ENCODE measurements at regions not wholly inside any gene's neighbourhood (a gene's known extent, or its start where the extent isn't known, plus 50 kb on each side); places are given as distances from the start of the nearest gene placed in this dataset.
"Not testable (repeated sequence)": the region's sequence is repeated elsewhere in the genome, so short reads cannot be mapped to it uniquely, and the experiment has no call there.

DNA sequence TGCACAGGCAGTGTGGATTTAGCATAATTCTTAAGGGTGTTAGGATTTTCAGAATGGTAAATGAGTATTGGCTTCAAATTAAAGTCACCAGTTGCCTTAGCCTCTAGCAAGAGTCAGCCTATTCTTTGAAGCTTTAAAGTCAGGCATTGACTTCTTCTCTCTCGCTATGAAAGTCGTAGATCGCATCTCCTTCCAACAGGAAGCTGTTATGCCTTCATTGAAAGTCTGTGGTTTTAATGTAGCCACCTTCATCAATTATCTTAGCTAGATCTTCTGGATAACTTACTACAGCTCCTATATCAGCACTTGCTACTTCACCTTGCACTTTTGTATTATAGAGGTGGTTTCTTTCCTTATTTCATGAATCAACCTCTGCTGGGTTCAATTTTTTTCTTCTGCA, 320.2 kb downstream of the PTPRC start:
- no peak for DNase-seq (ENCODE audit: low spot score)
- H3K9ac ChIP-seq (ENCODE audit: low read depth, low read length, poor library complexity) = no peak overlapping the region
- H3K4ac ChIP-seq (ENCODE audit: low read length) = no peak overlapping the region
- WGBS, 2 donors (ENCODE audit: extremely low coverage in 2 of 2, insufficient read length in 2 of 2, insufficient replicate concordance in 1 of 2) = no CpG with 5 or more reads among the region's 3 CpGs
- peak overlapping the region; percentile 44 for H2AFZ ChIP-seq (ENCODE audit: low read length)
- H3K14ac ChIP-seq (ENCODE audit: low read length) = no peak overlapping the region
- H2BK120ac ChIP-seq (ENCODE audit: low read depth, low read length) = no peak overlapping the region
- H4K8ac ChIP-seq (ENCODE audit: low read depth, low read length) = no peak overlapping the region
- no peaks in the 10 kb centered on the region for H3K9me3 ChIP-seq (replicated peaks in 1 of 2; ENCODE audit: control insufficient read depth in 2 of 2, insufficient read depth in 1 of 2, low read depth in 1 of 2, low read length in 2 of 2)
- H3K79me1 ChIP-seq (ENCODE audit: low read depth, low read length) = no peaks in the 10 kb centered on the region
- H4K91ac ChIP-seq (ENCODE audit: low read depth, low read length, poor library complexity) = no peak overlapping the region
- H2BK5ac ChIP-seq (ENCODE audit: low read length) = no peak overlapping the region
- H3K18ac ChIP-seq (ENCODE audit: low read length) = no peak overlapping the region
- no peak overlapping the region for H2BK12ac ChIP-seq (ENCODE audit: low read length)
- H3K27me3 ChIP-seq (ENCODE audit: control insufficient read depth in 3 of 3, insufficient read depth in 3 of 3, low read depth in 1 of 3, low read length in 3 of 3) = no peaks in the 10 kb centered on the region
- H3K4me3 ChIP-seq (ENCODE audit: low read length in 2 of 2) = no peak overlapping the region
- H3K4me2 ChIP-seq (ENCODE audit: insufficient read depth, low read length, poor library complexity, severe bottlenecking) = no peak overlapping the region
- no peak overlapping the region for H2AK5ac ChIP-seq (ENCODE audit: low read depth, low read length)
- H3K4me1 ChIP-seq (ENCODE audit: control insufficient read depth in 2 of 2, insufficient read depth in 1 of 2, low read depth in 1 of 2, low read length in 2 of 2) = no peaks in the 10 kb centered on the region
- no peak overlapping the region for H3K27ac ChIP-seq (replicated peaks; ENCODE audit: low read length)
- H3K36me3 ChIP-seq (replicated peaks in 1 of 2; ENCODE audit: control insufficient read depth in 2 of 2, insufficient read depth in 2 of 2, low read length in 2 of 2) = no peaks in the 10 kb centered on the region
- no peak overlapping the region for H2BK15ac ChIP-seq (ENCODE audit: low read length)
- H3K23ac ChIP-seq (ENCODE audit: low read depth, low read length, poor library complexity) = no peak overlapping the region

- H3K9ac ChIP-seq (ENCODE audit: low read depth, low read length, poor library complexity) = no peak overlapping the region
- no peak overlapping the region for H3K4ac ChIP-seq (ENCODE audit: low read length)
- H3K23ac ChIP-seq (ENCODE audit: low read depth, low read length, poor library complexity) = no peak overlapping the region
- H4K8ac ChIP-seq (ENCODE audit: low read depth, low read length) = no peak overlapping the region
- H3K18ac ChIP-seq (ENCODE audit: low read length) = no peak overlapping the region
- H3K4me3 ChIP-seq (ENCODE audit: low read length in 2 of 2) = no peak overlapping the region
- no CpG with 5 or more reads among the region's 2 CpGs for WGBS, 2 donors (ENCODE audit: extremely low coverage in 2 of 2, insufficient read length in 2 of 2, insufficient replicate concordance in 1 of 2)
- H3K9me3 ChIP-seq (replicated peaks in 1 of 2; ENCODE audit: control insufficient read depth in 2 of 2, insufficient read depth in 1 of 2, low read depth in 1 of 2, low read length in 2 of 2) = no peaks in the 10 kb centered on the region
- no peak overlapping the region for H3K14ac ChIP-seq (ENCODE audit: low read length)
- H2AK5ac ChIP-seq (ENCODE audit: low read depth, low read length) = no peak overlapping the region
- H3K27ac ChIP-seq (replicated peaks; ENCODE audit: low read length) = no peak overlapping the region
- no peaks in the 10 kb centered on the region for H3K4me1 ChIP-seq (ENCODE audit: control insufficient read depth in 2 of 2, insufficient read depth in 1 of 2, low read depth in 1 of 2, low read length in 2 of 2)
- no peak overlapping the region for H2BK120ac ChIP-seq (ENCODE audit: low read depth, low read length)
- H3K36me3 ChIP-seq (replicated peaks in 1 of 2; ENCODE audit: control insufficient read depth in 2 of 2, insufficient read depth in 2 of 2, low read length in 2 of 2) = no peaks in the 10 kb centered on the region
- H2BK15ac ChIP-seq (ENCODE audit: low read length) = no peak overlapping the region
- H3K79me1 ChIP-seq (ENCODE audit: low read depth, low read length) = no peaks in the 10 kb centered on the region
- H2BK12ac ChIP-seq (ENCODE audit: low read length) = no peak overlapping the region
- DNase-seq (ENCODE audit: low spot score) = no peak
- no peaks in the 10 kb centered on the region for H3K27me3 ChIP-seq (ENCODE audit: control insufficient read depth in 3 of 3, insufficient read depth in 3 of 3, low read depth in 1 of 3, low read length in 3 of 3)
- H2AFZ ChIP-seq (ENCODE audit: low read length) = peak overlapping the region; percentile 44
- H4K91ac ChIP-seq (ENCODE audit: low read depth, low read length, poor library complexity) = no peak overlapping the region
- no peak overlapping the region for H3K4me2 ChIP-seq (ENCODE audit: insufficient read depth, low read length, poor library complexity, severe bottlenecking)
- no peak overlapping the region for H2BK5ac ChIP-seq (ENCODE audit: low read length)
Measured at GRCh38 chr1:198959676-198960075, 320.8 kb downstream of the PTPRC start.

DNA sequence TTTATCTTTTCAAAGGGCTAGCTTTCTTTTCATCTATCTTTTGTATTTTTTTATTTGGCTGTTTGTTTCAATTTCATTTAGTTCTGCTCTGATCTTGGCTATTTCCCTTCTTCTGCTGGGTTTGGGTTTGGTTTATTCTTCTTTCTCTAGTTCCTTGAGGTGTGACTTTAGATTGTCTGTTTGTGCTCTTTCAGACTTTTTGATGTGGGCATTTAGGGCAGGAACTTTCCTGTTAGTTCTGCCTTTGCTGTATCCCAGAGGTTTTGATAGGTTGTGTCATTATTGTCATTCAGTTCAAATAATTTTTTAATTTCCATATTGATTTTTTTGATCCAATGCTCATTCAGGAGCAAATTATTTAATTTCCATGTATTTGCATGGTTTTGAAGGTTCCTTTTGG, 325.0 kb downstream of the PTPRC start:
- H3K4me2 ChIP-seq (ENCODE audit: insufficient read depth, low read length, poor library complexity, severe bottlenecking); H3K36me3 ChIP-seq (replicated peaks in 1 of 2; ENCODE audit: control insufficient read depth in 2 of 2, insufficient read depth in 2 of 2, low read length in 2 of 2); DNase-seq (ENCODE audit: low spot score); H4K8ac ChIP-seq (ENCODE audit: low read depth, low read length); H2BK15ac ChIP-seq (ENCODE audit: low read length); H2BK120ac ChIP-seq (ENCODE audit: low read depth, low read length); H3K27ac ChIP-seq (replicated peaks; ENCODE audit: low read length); H3K27me3 ChIP-seq (ENCODE audit: control insufficient read depth in 3 of 3, insufficient read depth in 3 of 3, low read depth in 1 of 3, low read length in 3 of 3); H3K4ac ChIP-seq (ENCODE audit: low read length); H3K4me1 ChIP-seq (ENCODE audit: control insufficient read depth in 2 of 2, insufficient read depth in 1 of 2, low read depth in 1 of 2, low read length in 2 of 2); H3K4me3 ChIP-seq (ENCODE audit: low read length in 2 of 2); H3K18ac ChIP-seq (ENCODE audit: low read length); H2BK12ac ChIP-seq (ENCODE audit: low read length); H3K9me3 ChIP-seq (replicated peaks in 1 of 2; ENCODE audit: control insufficient read depth in 2 of 2, insufficient read depth in 1 of 2, low read depth in 1 of 2, low read length in 2 of 2); H2AK5ac ChIP-seq (ENCODE audit: low read depth, low read length); H3K23ac ChIP-seq (ENCODE audit: low read depth, low read length, poor library complexity); H3K9ac ChIP-seq (ENCODE audit: low read depth, low read length, poor library complexity); H3K79me1 ChIP-seq (ENCODE audit: low read depth, low read length); H3K14ac ChIP-seq (ENCODE audit: low read length); H2AFZ ChIP-seq (ENCODE audit: low read length); H2BK5ac ChIP-seq (ENCODE audit: low read length); H4K91ac ChIP-seq (ENCODE audit: low read depth, low read length, poor library complexity): not testable (repeated sequence)

DNA sequence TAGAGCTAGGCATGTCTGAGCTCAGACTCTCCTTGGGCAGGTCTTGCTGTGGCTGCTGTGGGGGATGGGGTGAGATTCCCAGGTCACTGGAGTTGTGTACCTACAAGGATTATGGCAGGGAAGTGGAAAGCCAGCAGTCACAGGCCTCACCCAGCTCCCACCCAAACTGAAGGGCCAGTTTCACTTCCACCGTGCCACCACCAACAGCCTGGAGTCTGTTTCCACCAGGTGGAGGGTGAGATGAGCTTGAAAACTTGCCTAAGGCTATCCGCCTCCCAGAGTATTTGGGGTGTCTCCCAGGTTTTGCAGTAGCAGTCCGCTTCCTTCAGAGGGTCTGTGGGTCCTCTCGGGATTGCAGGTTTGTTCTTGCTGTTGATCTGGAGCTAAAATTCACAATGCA, 327.7 kb downstream of the PTPRC start:
- Histone ChIP-seq H3K4ac (ENCODE audit: low read length) (no peak overlapping the region), H3K79me1 (ENCODE audit: low read depth, low read length) (no peaks in the 10 kb centered on the region), H3K9me3 (replicated peaks in 1 of 2; ENCODE audit: control insufficient read depth in 2 of 2, insufficient read depth in 1 of 2, low read depth in 1 of 2, low read length in 2 of 2) (no peaks in the 10 kb centered on the region), H2BK120ac (ENCODE audit: low read depth, low read length) (no peak overlapping the region), H3K18ac (ENCODE audit: low read length) (no peak overlapping the region), H2BK12ac (ENCODE audit: low read length) (no peak overlapping the region), H3K4me3 (ENCODE audit: low read length in 2 of 2) (no peak overlapping the region), H3K27ac (replicated peaks; ENCODE audit: low read length) (no peak overlapping the region), H4K91ac (ENCODE audit: low read depth, low read length, poor library complexity) (no peak overlapping the region), H2AK5ac (ENCODE audit: low read depth, low read length) (no peak overlapping the region), H3K14ac (ENCODE audit: low read length) (no peak overlapping the region), H3K4me2 (ENCODE audit: insufficient read depth, low read length, poor library complexity, severe bottlenecking) (no peak overlapping the region), H2AFZ (ENCODE audit: low read length) (no peak overlapping the region), H2BK5ac (ENCODE audit: low read length) (no peak overlapping the region), H3K27me3 (ENCODE audit: control insufficient read depth in 3 of 3, insufficient read depth in 3 of 3, low read depth in 1 of 3, low read length in 3 of 3) (no peaks in the 10 kb centered on the region), H3K9ac (ENCODE audit: low read depth, low read length, poor library complexity) (no peak overlapping the region), H4K8ac (ENCODE audit: low read depth, low read length) (no peak overlapping the region), H3K36me3 (replicated peaks in 1 of 2; ENCODE audit: control insufficient read depth in 2 of 2, insufficient read depth in 2 of 2, low read length in 2 of 2) (no peaks in the 10 kb centered on the region), H3K4me1 (ENCODE audit: control insufficient read depth in 2 of 2, insufficient read depth in 1 of 2, low read depth in 1 of 2, low read length in 2 of 2) (no peaks in the 10 kb centered on the region), H3K23ac (ENCODE audit: low read depth, low read length, poor library complexity) (no peak overlapping the region), H2BK15ac (ENCODE audit: low read length) (no peak overlapping the region)
- WGBS, 2 donors (ENCODE audit: extremely low coverage in 2 of 2, insufficient read length in 2 of 2, insufficient replicate concordance in 1 of 2) = no CpG with 5 or more reads among the region's 4 CpGs
- DNase-seq (ENCODE audit: low spot score) = no peak
